Mesodermal cell (in vitro differentiated cells): ENCODE measurements at regions not wholly inside any gene's neighbourhood (a gene's known extent, or its start where the extent isn't known, plus 50 kb on each side); places are given as distances from the start of the nearest gene placed in this dataset.
"Not testable (repeated sequence)": the region's sequence is repeated elsewhere in the genome, so short reads cannot be mapped to it uniquely, and the experiment has no call there.

ENCODE experiments used
- H3K27ac ChIP-seq: 2 replicates; pipeline ENCODE4 v1.7.0; 2013; ENCODE audit warnings: mild to moderate bottlenecking, low read depth, low read length, moderate library complexity; ENCODE audit not compliant: severe bottlenecking
- H3K36me3 ChIP-seq: 2 replicates; pipeline ENCODE4 v1.7.1; 2013; ENCODE audit warnings: mild to moderate bottlenecking, low read length, moderate library complexity; ENCODE audit not compliant: control insufficient read depth, insufficient read depth
- H3K4me1 ChIP-seq: one replicate; pipeline ENCODE4 v1.7.1; 2013; ENCODE audit warnings: mild to moderate bottlenecking, low read length; ENCODE audit not compliant: insufficient read depth, control insufficient read depth, poor library complexity, severe bottlenecking
- H3K4me3 ChIP-seq: 2 replicates; pipeline ENCODE4 v1.7.0; 2013; ENCODE audit warnings: low read length, control low read depth, mild to moderate bottlenecking; ENCODE audit not compliant: insufficient read depth, poor library complexity, severe bottlenecking; ENCODE audit errors: extremely low read depth
- H3K9me3 ChIP-seq: 2 replicates; pipeline ENCODE4 v1.7.1; 2013; ENCODE audit warnings: mild to moderate bottlenecking, low read length, moderate library complexity; ENCODE audit not compliant: control insufficient read depth
- WGBS, 2 experiments: methylation state at CpG; one replicate each; pipeline ENCODE4 v1.1.5; 2013; ENCODE audit warnings: missing lambda C conversion rate in 2 of 2; ENCODE audit not compliant: insufficient coverage in 2 of 2; 5-methylcytosine and 5-hydroxymethylcytosine counted together

- 100% methylated on average over 1 of the region's 2 CpGs; no CpG with 5 or more reads in 1 of the 2 experiments for WGBS, 2 experiments
- H3K4me3 ChIP-seq, result no peak overlapping the region
- H3K9me3 ChIP-seq, result no peaks in the 10 kb centered on the region
- H3K27ac ChIP-seq, result peak overlapping the region; percentile 66
- H3K4me1 ChIP-seq, result peaks cover 9% of the 10 kb centered on the region
- no peaks in the 10 kb centered on the region for H3K36me3 ChIP-seq
These were observed 96.0 kb downstream of the PLEKHG1 start for GRCh38 chr6:150695652-150696051.

GRCh38 chr6:150696190-150696589 is 96.5 kb downstream of the PLEKHG1 start:
- no peak overlapping the region for H3K4me3 ChIP-seq
- H3K27ac ChIP-seq, result peak overlapping the region; percentile 66
- no peaks in the 10 kb centered on the region for H3K36me3 ChIP-seq
- WGBS, 2 experiments, result 81 to 92% methylated on average over 4 to 6 of the region's 8 CpGs
- no peaks in the 10 kb centered on the region for H3K9me3 ChIP-seq
- peaks cover 9% of the 10 kb centered on the region for H3K4me1 ChIP-seq

GRCh38 chr6:150696918-150697317 is 97.2 kb downstream of the PLEKHG1 start:
- H3K27ac ChIP-seq, H3K36me3 ChIP-seq, H3K4me1 ChIP-seq, H3K9me3 ChIP-seq, H3K4me3 ChIP-seq: not testable (repeated sequence)
- 80 to 98% methylated on average over 1 to 3 of the region's 3 CpGs for WGBS, 2 experiments

- no peaks in the 10 kb centered on the region for H3K36me3 ChIP-seq
- H3K4me1 ChIP-seq, result peaks cover 9% of the 10 kb centered on the region
- no peak overlapping the region for H3K4me3 ChIP-seq
- H3K9me3 ChIP-seq, result no peaks in the 10 kb centered on the region
- WGBS, 2 experiments, result 72 to 83% methylated on average over 2 of the region's 2 CpGs
- H3K27ac ChIP-seq, result no peak overlapping the region
These were observed 97.8 kb downstream of the PLEKHG1 start for GRCh38 chr6:150697515-150697914.

- Histone ChIP-seq H3K4me1 (peaks cover 9% of the 10 kb centered on the region), H3K9me3 (no peaks in the 10 kb centered on the region), H3K27ac (no peak overlapping the region), H3K4me3 (no peak overlapping the region), H3K36me3 (no peaks in the 10 kb centered on the region)
- WGBS, 2 experiments, result no CpG with 5 or more reads among the region's 6 CpGs
These were observed 98.7 kb downstream of the PLEKHG1 start for GRCh38 chr6:150698391-150698790.

GRCh38 chr6:150702675-150703074 is 103.0 kb downstream of the PLEKHG1 start:
- Histone ChIP-seq H3K4me1 (no peaks in the 10 kb centered on the region), H3K36me3 (no peaks in the 10 kb centered on the region), H3K27ac (no peak overlapping the region), H3K9me3 (no peaks in the 10 kb centered on the region), H3K4me3 (no peak overlapping the region)
- 86 to 96% methylated on average over 5 to 6 of the region's 6 CpGs for WGBS, 2 experiments

GRCh38 chr6:150704447-150705192 is 104.9 kb downstream of the PLEKHG1 start:
- no peaks in the 10 kb centered on the region for H3K36me3 ChIP-seq
- H3K4me1 ChIP-seq, result no peaks in the 10 kb centered on the region
- no peaks in the 10 kb centered on the region for H3K9me3 ChIP-seq
- H3K4me3 ChIP-seq, result no peak overlapping the region
- no peak overlapping the region for H3K27ac ChIP-seq
- WGBS, 2 experiments, result 80 to 89% methylated on average over 1 to 2 of the region's 6 CpGs

GRCh38 chr6:150705392-150705791 is 105.7 kb downstream of the PLEKHG1 start:
- 75 to 100% methylated on average over 4 to 5 of the region's 9 CpGs for WGBS, 2 experiments

GRCh38 chr6:150710236-150710635 is 110.6 kb downstream of the PLEKHG1 start:
- no peaks in the 10 kb centered on the region for H3K9me3 ChIP-seq
- H3K4me3 ChIP-seq, result no peak overlapping the region
- WGBS, 2 experiments, result 93 to 100% methylated on average over 3 to 4 of the region's 6 CpGs
- no peak overlapping the region for H3K27ac ChIP-seq
- H3K36me3 ChIP-seq, result no peaks in the 10 kb centered on the region
- H3K4me1 ChIP-seq, result peaks cover 14% of the 10 kb centered on the region

More at GRCh38 chr6:150705392-150705791, 105.7 kb downstream of the PLEKHG1 start:
- Histone ChIP-seq H3K9me3 (no peaks in the 10 kb centered on the region), H3K36me3 (no peaks in the 10 kb centered on the region), H3K27ac (no peak overlapping the region), H3K4me3 (no peak overlapping the region), H3K4me1 (no peaks in the 10 kb centered on the region)

- no peaks in the 10 kb centered on the region for H3K9me3 ChIP-seq
- no peaks in the 10 kb centered on the region for H3K36me3 ChIP-seq
- 96 to 100% methylated on average over 1 to 4 of the region's 4 CpGs for WGBS, 2 experiments
- H3K27ac ChIP-seq, result no peak overlapping the region
- no peak overlapping the region for H3K4me3 ChIP-seq
- H3K4me1 ChIP-seq, result peaks cover 14% of the 10 kb centered on the region
These were observed 111.4 kb downstream of the PLEKHG1 start for GRCh38 chr6:150711061-150711460.
